ENCODE measurements at regions not wholly inside any gene's neighbourhood (a gene's known extent, or its start where the extent isn't known, plus 50 kb on each side); places are given as distances from the start of the nearest gene placed in this dataset.
A peak's percentile ranks its signal among the peaks of the same experiment; 100 is the strongest.

GRCh38 chr10:51020200-51020599, 54.1 kb upstream of the PRKG1 start:
- ATAC-seq (ENCODE audit: low FRiP score) (no peak), DNase-seq (no peak)
- WGBS, 2 donors, result 6 to 8% methylated on average over 5 of the region's 5 CpGs
- peak overlapping the region; percentile 12 to 43 for H3K27ac ChIP-seq (ENCODE audit: low read depth in 1 of 2, low read length in 2 of 2)
- peaks cover 7 to 20% of the 10 kb centered on the region in 2 donors for H3K4me1 ChIP-seq (ENCODE audit: control insufficient read depth in 1 of 2, insufficient read depth in 2 of 2, low read length in 2 of 2)
- H3K9me3 ChIP-seq (ENCODE audit: control insufficient read depth, low read length), result no peaks in the 10 kb centered on the region
- H3K4me3 ChIP-seq (ENCODE audit: low read length in 2 of 2), result no peak overlapping the region
- intact Hi-C loops (cut with DNase I), result no loop called here
- no peaks in the 10 kb centered on the region for H3K36me3 ChIP-seq (ENCODE audit: control insufficient read depth in 1 of 2, insufficient read depth in 2 of 2, low read length in 1 of 2)
- H3K27me3 ChIP-seq (ENCODE audit: control insufficient read depth in 1 of 2, insufficient read depth in 2 of 2, low read length in 1 of 2), result no peaks in the 10 kb centered on the region

- no peak overlapping the region for H3K4me3 ChIP-seq (ENCODE audit: low read length in 2 of 2)
- peak; percentile 9 for ATAC-seq (ENCODE audit: low FRiP score)
- no peak for DNase-seq
- no peaks in the 10 kb centered on the region for H3K36me3 ChIP-seq (ENCODE audit: control insufficient read depth in 1 of 2, insufficient read depth in 2 of 2, low read length in 1 of 2)
- H3K27me3 ChIP-seq (ENCODE audit: control insufficient read depth in 1 of 2, insufficient read depth in 2 of 2, low read length in 1 of 2), result no peaks in the 10 kb centered on the region
- peak overlapping the region; percentile 68 to 90 for H3K27ac ChIP-seq (ENCODE audit: low read depth in 1 of 2, low read length in 2 of 2)
- peaks cover 4 to 13% of the 10 kb centered on the region in 2 donors for H3K4me1 ChIP-seq (ENCODE audit: control insufficient read depth in 1 of 2, insufficient read depth in 2 of 2, low read length in 2 of 2)
- intact Hi-C loops (cut with DNase I), result no loop called here
- no peaks in the 10 kb centered on the region for H3K9me3 ChIP-seq (ENCODE audit: control insufficient read depth, low read length)
- WGBS, 2 donors, result 62 to 63% methylated on average over 5 of the region's 5 CpGs
Observed at GRCh38 chr10:51022933-51023585, 51.2 kb upstream of the PRKG1 start.

GRCh38 chr10:51023636-51024035, 50.7 kb upstream of the PRKG1 start:
- Histone ChIP-seq H3K27me3 (ENCODE audit: control insufficient read depth in 1 of 2, insufficient read depth in 2 of 2, low read length in 1 of 2) (no peaks in the 10 kb centered on the region), H3K4me3 (ENCODE audit: low read length in 2 of 2) (no peak overlapping the region), H3K9me3 (ENCODE audit: control insufficient read depth, low read length) (no peaks in the 10 kb centered on the region), H3K4me1 (ENCODE audit: control insufficient read depth in 1 of 2, insufficient read depth in 2 of 2, low read length in 2 of 2) (peaks cover 5 to 15% of the 10 kb centered on the region in 2 donors), H3K27ac (ENCODE audit: low read depth in 1 of 2, low read length in 2 of 2) (peak overlapping the region in 1 of 2 donors; percentile 90), H3K36me3 (ENCODE audit: control insufficient read depth in 1 of 2, insufficient read depth in 2 of 2, low read length in 1 of 2) (no peaks in the 10 kb centered on the region)
- DNase-seq, result no peak
- intact Hi-C loops (cut with DNase I), result no loop called here
- peak; percentile 34 for ATAC-seq (ENCODE audit: low FRiP score)
